DMS153 (cell line): ENCODE measurements at regions not wholly inside any gene's neighbourhood (a gene's known extent, or its start where the extent isn't known, plus 50 kb on each side); places are given as distances from the start of the nearest gene placed in this dataset.
"Not testable (repeated sequence)": the region's sequence is repeated elsewhere in the genome, so short reads cannot be mapped to it uniquely, and the experiment has no call there.

Experiments
- DNase-seq: peaks from one replicate; lab custom pipeline; 2025; lab: John Stamatoyannopoulos, UW

- no peak for DNase-seq
These were observed 134.4 kb upstream of the LYZL2 start for GRCh38 chr10:30763918-30764317.

GRCh38 chr10:30762620-30763019 is 133.1 kb upstream of the LYZL2 start:
- no peak for DNase-seq

GRCh38 chr10:30759423-30759822 is 129.9 kb upstream of the LYZL2 start:
- no peak for DNase-seq

- no peak for DNase-seq
These were observed 128.8 kb upstream of the LYZL2 start for GRCh38 chr10:30758338-30758737.

GRCh38 chr10:30756896-30757295 is 127.3 kb upstream of the LYZL2 start:
- DNase-seq: no peak

GRCh38 chr10:30756151-30756550 is 126.6 kb upstream of the LYZL2 start:
- no peak for DNase-seq

GRCh38 chr10:30755441-30755953 is 125.9 kb upstream of the LYZL2 start:
- no peak for DNase-seq

GRCh38 chr10:30752481-30752881 is 122.9 kb upstream of the LYZL2 start:
- no peak for DNase-seq

GRCh38 chr10:30751678-30752331 is 122.3 kb upstream of the LYZL2 start:
- no peak for DNase-seq

GRCh38 chr10:30750971-30751677 is 121.6 kb upstream of the LYZL2 start:
- DNase-seq: no peak

GRCh38 chr10:30749385-30749784 is 119.8 kb upstream of the LYZL2 start:
- no peak for DNase-seq

- no peak for DNase-seq
These were observed 118.8 kb upstream of the LYZL2 start for GRCh38 chr10:30748152-30748973.

GRCh38 chr10:30747633-30748032 is 118.1 kb upstream of the LYZL2 start:
- DNase-seq: no peak

GRCh38 chr10:30745953-30746352 is 116.4 kb upstream of the LYZL2 start:
- no peak for DNase-seq

GRCh38 chr10:30744106-30744505 is 114.6 kb upstream of the LYZL2 start:
- no peak for DNase-seq

GRCh38 chr10:30743586-30743985 is 114.0 kb upstream of the LYZL2 start:
- DNase-seq: no peak

- DNase-seq: no peak
These were observed 112.9 kb upstream of the LYZL2 start for GRCh38 chr10:30742471-30742870.

GRCh38 chr10:30740774-30741173 is 111.2 kb upstream of the LYZL2 start:
- not testable (repeated sequence) for DNase-seq

GRCh38 chr10:30738416-30738815 is 108.9 kb upstream of the LYZL2 start:
- DNase-seq: no peak

GRCh38 chr10:30737931-30738391 is 108.4 kb upstream of the LYZL2 start:
- no peak for DNase-seq

GRCh38 chr10:30736685-30737232 is 107.2 kb upstream of the LYZL2 start:
- DNase-seq: no peak

- no peak for DNase-seq
These were observed 105.3 kb upstream of the LYZL2 start for GRCh38 chr10:30734901-30735300.
